BJ (cell line): ENCODE measurements at regions not wholly inside any gene's neighbourhood (a gene's known extent, or its start where the extent isn't known, plus 50 kb on each side); places are given as distances from the start of the nearest gene placed in this dataset.
"Not testable (repeated sequence)": the region's sequence is repeated elsewhere in the genome, so short reads cannot be mapped to it uniquely, and the experiment has no call there.

Source experiments
- CTCF ChIA-PET: fragments of 350-600 bp; formaldehyde crosslinking; extraction: SDS; loops from one replicate; lab custom pipeline; 2021; ENCODE audit warnings: antibody characterized with exemption, inconsistent platforms; lab: Yijun Ruan, JAX
- POLR2A ChIA-PET: fragments of 300-600 bp; sonication (Branson Sonifier 250); formaldehyde crosslinking; extraction: SDS; loops from one replicate; lab custom pipeline; 2021; ENCODE audit warnings: antibody characterized with exemption; lab: Charles Lee
- DNase-seq: peaks from one replicate; pipeline ENCODE4 v3.0.0-alpha.2; 2011; ENCODE audit warnings: low read depth
- H3K27me3 ChIP-seq: 2 replicates; pipeline ENCODE4 v1.6.0; 2011; ENCODE audit warnings: low read length; ENCODE audit not compliant: control insufficient read depth, insufficient read depth
- H3K36me3 ChIP-seq: 2 replicates; pipeline ENCODE4 v1.5.1; 2011; ENCODE audit warnings: low read length; ENCODE audit not compliant: control insufficient read depth, insufficient read depth
- H3K4me3 ChIP-seq: 2 replicates; pipeline ENCODE4 v1.5.1; 2011; ENCODE audit warnings: low read depth, mild to moderate bottlenecking, control low read depth, low read length
- TF ChIP-seq, protein P1 (sequence below): IDR thresholded peaks from 2 replicates; pipeline ENCODE4 v1.5.1; 2011; ENCODE audit warnings: low read depth, mild to moderate bottlenecking, control low read depth, inconsistent platforms, low read length, moderate library complexity; ENCODE audit not compliant: insufficient read depth

- no peak for DNase-seq
- Histone ChIP-seq H3K36me3 (no peaks in the 10 kb centered on the region), H3K27me3 (no peaks in the 10 kb centered on the region), H3K4me3 (no peak overlapping the region)
- CTCF ChIA-PET = interaction anchor here (0.6 to 1.6 kb wide), 4 partner anchors 36 to 229 kb away, joined by 3 to 5 read pairs (median 4); no protein-coding TSS in a partner anchor
- POLR2A ChIA-PET = no interaction called here
- TF ChIP-seq, protein P1, sequence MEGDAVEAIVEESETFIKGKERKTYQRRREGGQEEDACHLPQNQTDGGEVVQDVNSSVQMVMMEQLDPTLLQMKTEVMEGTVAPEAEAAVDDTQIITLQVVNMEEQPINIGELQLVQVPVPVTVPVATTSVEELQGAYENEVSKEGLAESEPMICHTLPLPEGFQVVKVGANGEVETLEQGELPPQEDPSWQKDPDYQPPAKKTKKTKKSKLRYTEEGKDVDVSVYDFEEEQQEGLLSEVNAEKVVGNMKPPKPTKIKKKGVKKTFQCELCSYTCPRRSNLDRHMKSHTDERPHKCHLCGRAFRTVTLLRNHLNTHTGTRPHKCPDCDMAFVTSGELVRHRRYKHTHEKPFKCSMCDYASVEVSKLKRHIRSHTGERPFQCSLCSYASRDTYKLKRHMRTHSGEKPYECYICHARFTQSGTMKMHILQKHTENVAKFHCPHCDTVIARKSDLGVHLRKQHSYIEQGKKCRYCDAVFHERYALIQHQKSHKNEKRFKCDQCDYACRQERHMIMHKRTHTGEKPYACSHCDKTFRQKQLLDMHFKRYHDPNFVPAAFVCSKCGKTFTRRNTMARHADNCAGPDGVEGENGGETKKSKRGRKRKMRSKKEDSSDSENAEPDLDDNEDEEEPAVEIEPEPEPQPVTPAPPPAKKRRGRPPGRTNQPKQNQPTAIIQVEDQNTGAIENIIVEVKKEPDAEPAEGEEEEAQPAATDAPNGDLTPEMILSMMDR = no peak
Measured at GRCh38 chr3:190188197-190188596, 67.5 kb upstream of the P3H2 start.

DNA sequence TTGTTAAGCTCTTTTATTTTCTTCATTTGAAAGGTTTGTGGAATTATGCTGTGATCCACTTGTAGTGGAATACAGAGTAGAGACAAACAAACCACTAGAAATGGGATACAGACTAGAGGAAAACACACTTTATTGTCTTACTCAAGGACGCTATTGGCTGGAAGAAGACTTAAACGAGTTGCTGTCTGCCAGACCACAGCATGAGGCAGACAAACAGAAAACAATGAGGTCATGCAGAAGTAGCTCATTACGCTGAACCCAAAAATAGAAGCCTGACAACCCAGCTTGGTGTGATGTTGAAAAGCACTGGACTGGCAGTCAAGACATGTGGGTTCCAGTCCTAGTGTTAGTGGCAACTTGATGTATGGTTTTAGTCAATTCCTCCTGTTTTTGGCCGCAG is 62.4 kb upstream of the P3H2 start:
- CTCF ChIA-PET = interaction anchor here (1.5 kb wide), 1 partner anchor 19 kb away, joined by 6 read pairs; no protein-coding TSS in a partner anchor
- Histone ChIP-seq H3K4me3 (no peak overlapping the region), H3K27me3 (no peaks in the 10 kb centered on the region), H3K36me3 (no peaks in the 10 kb centered on the region)
- DNase-seq = peak; percentile 93
- POLR2A ChIA-PET = no interaction called here
- TF ChIP-seq, protein P1 = no peak

GRCh38 chr3:190182418-190183043 is 61.8 kb upstream of the P3H2 start:
- POLR2A ChIA-PET = no interaction called here
- CTCF ChIA-PET = interaction anchor here (1.5 kb wide), 1 partner anchor 20 kb away, joined by 6 read pairs; no protein-coding TSS in a partner anchor
- H3K36me3 ChIP-seq = no peaks in the 10 kb centered on the region
- no peak overlapping the region for H3K4me3 ChIP-seq
- TF ChIP-seq, protein P1 = no peak
- no peaks in the 10 kb centered on the region for H3K27me3 ChIP-seq
- no peak for DNase-seq

- DNase-seq = no peak
- CTCF ChIA-PET = no interaction called here
Measured at GRCh38 chr3:190180268-190180667, 59.6 kb upstream of the P3H2 start.

DNA sequence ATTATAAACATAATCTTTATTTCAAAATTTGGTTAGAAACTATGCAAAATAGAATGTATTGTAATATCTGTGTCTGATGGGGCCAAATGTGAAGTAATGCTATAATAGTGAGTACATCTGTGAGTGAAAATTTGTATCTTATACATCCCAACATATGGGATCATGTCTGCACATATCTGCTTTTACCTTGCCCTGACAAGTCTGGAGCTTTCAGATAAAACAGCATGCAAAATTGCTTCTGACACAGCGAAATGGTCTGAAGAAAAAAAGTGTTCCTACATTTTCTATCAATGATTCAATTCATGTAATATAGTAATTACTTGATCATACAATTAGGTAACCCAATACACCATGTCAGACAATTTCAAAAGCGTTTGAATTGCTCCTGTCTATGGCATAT is 58.1 kb upstream of the P3H2 start:
- Histone ChIP-seq H3K4me3 (no peak overlapping the region), H3K27me3 (no peaks in the 10 kb centered on the region), H3K36me3 (no peaks in the 10 kb centered on the region)
- no peak for DNase-seq
- TF ChIP-seq, protein P1 = no peak
- ChIA-PET POLR2A (no interaction called here), CTCF (no interaction called here)

More at GRCh38 chr3:190180268-190180667, 59.6 kb upstream of the P3H2 start:
- POLR2A ChIA-PET = no interaction called here
- H3K4me3 ChIP-seq = no peak overlapping the region
- no peaks in the 10 kb centered on the region for H3K27me3 ChIP-seq
- TF ChIP-seq, protein P1 = no peak
- no peaks in the 10 kb centered on the region for H3K36me3 ChIP-seq

DNA sequence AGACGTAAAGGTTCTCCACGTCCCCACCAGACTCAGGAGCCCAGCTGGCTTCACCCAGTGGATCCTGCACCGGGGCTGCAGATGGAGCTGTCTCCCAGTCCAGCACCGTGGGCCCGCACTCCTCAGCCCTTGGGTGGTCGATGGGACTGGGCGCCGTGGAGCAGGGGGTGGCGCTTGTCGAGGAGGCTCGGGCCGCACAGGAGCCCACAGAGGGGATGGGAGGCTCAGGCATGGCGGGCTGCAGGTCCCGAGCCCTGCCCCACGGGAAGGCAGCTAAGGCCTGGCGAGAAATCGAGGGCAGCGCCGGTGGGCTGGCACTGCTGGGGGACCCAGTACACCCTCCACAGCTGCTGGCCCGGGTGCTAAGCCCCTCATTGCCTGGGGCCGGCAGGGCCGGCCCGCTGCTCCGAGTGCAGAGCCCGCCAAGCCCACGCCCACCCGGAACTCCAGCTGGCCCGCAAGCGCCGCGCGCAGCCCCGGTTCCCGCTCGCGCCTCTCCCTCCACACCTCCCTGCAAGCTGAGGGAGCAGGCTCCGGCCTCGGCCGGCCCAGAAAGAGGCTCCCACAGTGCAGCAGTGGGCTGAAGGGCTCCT is 56.3 kb upstream of the P3H2 start:
- DNase-seq, CTCF ChIA-PET, H3K4me3 ChIP-seq, POLR2A ChIA-PET, H3K36me3 ChIP-seq, H3K27me3 ChIP-seq: not testable (repeated sequence)

DNA sequence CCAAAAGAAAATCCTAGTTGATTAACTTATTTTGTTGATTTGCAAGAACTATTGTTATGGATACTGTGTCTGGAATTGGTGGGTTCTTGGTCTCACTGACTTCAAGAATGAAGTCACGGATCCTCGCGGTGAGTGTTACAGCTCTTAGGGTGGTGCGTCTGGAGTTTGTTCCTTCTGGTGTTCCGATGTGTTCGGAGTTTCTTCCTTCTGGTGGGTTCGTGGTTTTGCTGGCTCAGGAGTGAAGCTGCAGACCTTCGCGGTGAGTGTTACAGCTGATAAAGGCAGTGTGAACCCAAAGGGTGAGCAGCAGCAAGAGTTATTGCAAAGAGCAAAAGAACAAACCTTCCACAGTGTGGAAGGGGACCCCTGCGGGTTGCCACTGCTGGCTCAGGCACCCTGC is 55.4 kb upstream of the P3H2 start:
- H3K27me3 ChIP-seq, POLR2A ChIA-PET, CTCF ChIA-PET, H3K36me3 ChIP-seq, H3K4me3 ChIP-seq, DNase-seq: not testable (repeated sequence)
